Caco-2 (cell line): ENCODE measurements at regions not wholly inside any gene's neighbourhood (a gene's known extent, or its start where the extent isn't known, plus 50 kb on each side); places are given as distances from the start of the nearest gene placed in this dataset.
"Not testable (repeated sequence)": the region's sequence is repeated elsewhere in the genome, so short reads cannot be mapped to it uniquely, and the experiment has no call there.

Experiments used
- BruUV-seq: library from RNA; stranded (reverse); fragments of 400-500 nt; replicated peaks from 2 replicates; lab custom pipeline; 2021; lab: Mats Ljungman, UMichigan
- CTCF ChIA-PET: fragments of 300-600 bp; sonication (Branson Sonifier 250); formaldehyde crosslinking; loops from one replicate; lab custom pipeline; 2022; ENCODE audit warnings: antibody characterized with exemption; lab: Charles Lee
- POLR2A ChIA-PET: fragments of 300-600 bp; sonication (Branson Sonifier 250); formaldehyde crosslinking; loops from one replicate; lab custom pipeline; 2022; ENCODE audit warnings: antibody characterized with exemption; lab: Charles Lee
- DNase-seq, 2 experiments: peaks; one replicate each; pipeline versions ENCODE4 v3.0.0 to v3.0.0-alpha.2; 2020 to 2022
- H3K27me3 ChIP-seq: replicated peaks from 2 replicates; pipeline ENCODE4 v1.6.0; 2011; ENCODE audit warnings: low read length; ENCODE audit not compliant: control insufficient read depth, insufficient read depth
- H3K36me3 ChIP-seq: 2 replicates; pipeline ENCODE4 v1.5.1; 2011; ENCODE audit warnings: low read length; ENCODE audit not compliant: control insufficient read depth, insufficient read depth
- H3K4me1 ChIP-seq: fragments of 250-450 bp; sonication (Bioruptor Pico); 2 replicates; pipeline ENCODE4 v1.5.1; 2020; ENCODE audit warnings: mild to moderate bottlenecking
- H3K4me3 ChIP-seq: 2 replicates; pipeline ENCODE4 v1.5.1; 2011; ENCODE audit warnings: low read depth, mild to moderate bottlenecking, control low read depth, low read length
- H3K9me3 ChIP-seq: fragments of 250-450 bp; sonication (Bioruptor Pico); 2 replicates; pipeline ENCODE4 v1.5.1; 2020; ENCODE audit warnings: mild to moderate bottlenecking, moderate library complexity
- H3K27ac Mint-ChIP-seq: one replicate; pipeline ENCODE4 v1.8.0; 2022; ENCODE audit warnings: mixed read lengths; ENCODE audit not compliant: unreplicated experiment
- H3K27me3 Mint-ChIP-seq: one replicate; pipeline ENCODE4 v1.8.0; 2022; ENCODE audit warnings: mixed read lengths; ENCODE audit not compliant: insufficient read depth, unreplicated experiment
- H3K36me3 Mint-ChIP-seq: one replicate; pipeline ENCODE4 v1.8.0; 2022; ENCODE audit warnings: mild to moderate bottlenecking, mixed read lengths; ENCODE audit not compliant: insufficient read depth, unreplicated experiment
- H3K4me1 Mint-ChIP-seq: one replicate; pipeline ENCODE4 v1.8.0; 2022; ENCODE audit warnings: low read depth, mixed read lengths; ENCODE audit not compliant: unreplicated experiment
- H3K4me3 Mint-ChIP-seq: one replicate; pipeline ENCODE4 v1.8.0; 2022; ENCODE audit warnings: mild to moderate bottlenecking, moderate library complexity, mixed read lengths; ENCODE audit not compliant: unreplicated experiment
- H3K9me3 Mint-ChIP-seq: one replicate; pipeline ENCODE4 v1.8.0; 2022; ENCODE audit warnings: mixed read lengths; ENCODE audit not compliant: unreplicated experiment
- intact Hi-C: fragments of 100-400 bp; cut with micrococcal nuclease; formaldehyde crosslinking; loops from one replicate; pipeline ENCODE4 v1.10.0; 2022; ENCODE audit not compliant: unreplicated experiment
- TF ChIP-seq, protein P1 (sequence below), 2 experiments: fragments of 200-600 bp in 1 of 2; IDR thresholded peaks; 1 replicate in 1 of 2; 2 replicates in 1 of 2; pipeline versions ENCODE4 v1.5.1 to v1.8.0; 2011 to 2022; ENCODE audit warnings: antibody characterized with exemption in 1 of 2, control low read depth in 1 of 2, inconsistent platforms in 1 of 2, low read depth in 1 of 2, low read length in 1 of 2, mild to moderate bottlenecking in 1 of 2, moderate library complexity in 1 of 2; ENCODE audit not compliant: insufficient read depth in 1 of 2, severe bottlenecking in 1 of 2, unreplicated experiment in 1 of 2

DNA sequence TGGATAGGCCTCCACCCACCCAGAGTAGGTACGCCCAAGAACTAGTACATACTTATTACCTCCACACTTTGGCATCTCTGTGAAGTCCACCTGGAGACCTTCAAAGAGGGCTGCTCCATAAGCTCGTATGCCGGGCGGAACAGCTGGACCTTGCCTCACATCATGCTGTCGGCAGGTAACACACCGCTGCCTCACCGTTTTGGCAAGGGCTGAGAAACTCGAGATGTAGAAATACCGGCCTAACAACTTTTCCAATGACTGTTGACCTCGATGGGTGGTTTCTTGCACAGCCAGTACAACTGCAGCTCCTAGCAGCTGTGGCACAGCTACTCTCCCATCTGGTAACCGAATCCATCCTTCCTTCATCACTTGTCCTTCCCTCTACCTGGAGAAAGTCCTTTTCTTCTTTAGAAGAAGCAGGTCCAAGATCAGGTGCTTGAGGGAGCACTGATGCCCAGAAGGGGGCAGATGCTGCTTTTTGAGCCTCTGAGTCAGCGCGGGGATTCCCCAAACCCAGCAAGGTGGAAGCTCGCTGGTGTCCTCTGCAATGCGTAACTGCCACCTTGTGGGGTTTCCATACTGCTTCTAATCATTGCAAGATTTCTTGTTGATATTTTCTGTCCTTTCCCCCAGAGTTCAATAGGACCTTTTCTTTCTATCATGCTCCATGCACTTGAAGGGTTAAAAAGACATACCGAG, 301.9 kb upstream of the FRG2C start:
- H3K36me3 ChIP-seq, H3K36me3 Mint-ChIP-seq, POLR2A ChIA-PET, H3K9me3 ChIP-seq, H3K4me1 ChIP-seq, BruUV-seq, H3K27me3 Mint-ChIP-seq, H3K27ac Mint-ChIP-seq, H3K27me3 ChIP-seq, H3K4me3 Mint-ChIP-seq, H3K4me1 Mint-ChIP-seq, CTCF ChIA-PET, H3K4me3 ChIP-seq, H3K9me3 Mint-ChIP-seq: not testable (repeated sequence)
- intact Hi-C loops, result loop anchor here (1.0 kb wide), 1 partner anchor 68 kb away; no protein-coding TSS in a partner anchor
- DNase-seq, result peak in 1 of 2 experiments; percentile 19

DNA sequence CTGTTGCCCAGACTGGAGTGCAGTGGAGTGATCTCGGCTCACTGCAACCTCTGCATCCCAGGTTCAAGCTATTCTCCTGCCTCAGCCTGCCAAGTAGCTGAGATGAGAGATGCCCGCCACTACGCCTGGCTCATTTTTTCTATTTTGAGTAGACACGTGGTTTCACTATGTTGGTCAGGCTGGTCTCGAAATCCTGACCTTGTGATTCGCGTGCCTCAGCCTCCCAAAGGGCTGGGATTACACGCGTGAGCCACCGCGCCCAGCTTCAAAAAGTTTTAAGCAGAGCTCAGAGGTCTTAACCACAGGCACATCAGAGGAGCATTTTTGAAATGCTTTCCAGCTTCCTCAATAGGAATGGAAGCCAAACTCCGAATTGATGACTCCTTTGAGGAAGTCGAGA, 291.2 kb upstream of the FRG2C start:
- H3K4me1 Mint-ChIP-seq, H3K4me3 ChIP-seq, H3K4me3 Mint-ChIP-seq, intact Hi-C loops, H3K27me3 Mint-ChIP-seq, DNase-seq, BruUV-seq, H3K9me3 Mint-ChIP-seq, CTCF ChIA-PET, H3K36me3 Mint-ChIP-seq, H3K27ac Mint-ChIP-seq, H3K4me1 ChIP-seq, H3K9me3 ChIP-seq, H3K36me3 ChIP-seq, POLR2A ChIA-PET, H3K27me3 ChIP-seq: not testable (repeated sequence)

DNA sequence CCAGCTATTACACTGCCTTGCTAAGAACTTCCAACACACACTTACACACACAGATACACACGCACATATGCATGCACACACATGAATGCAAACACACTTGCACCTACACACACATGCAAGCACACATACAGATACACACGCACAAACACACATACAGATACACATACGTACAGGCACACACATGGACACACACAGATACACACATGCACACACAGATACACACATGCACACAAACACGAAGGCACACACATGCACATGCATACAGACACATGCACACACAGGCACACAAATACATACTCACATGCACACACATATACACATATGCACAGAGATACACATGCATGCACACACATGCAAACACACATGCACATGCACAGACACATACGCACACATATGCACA, 284.3 kb upstream of the FRG2C start:
- H3K4me3 ChIP-seq, H3K4me3 Mint-ChIP-seq, H3K27me3 Mint-ChIP-seq, DNase-seq, H3K9me3 ChIP-seq, H3K4me1 Mint-ChIP-seq, H3K27ac Mint-ChIP-seq, POLR2A ChIA-PET, H3K36me3 ChIP-seq, BruUV-seq, H3K36me3 Mint-ChIP-seq, H3K27me3 ChIP-seq, intact Hi-C loops, H3K4me1 ChIP-seq, CTCF ChIA-PET: not testable (repeated sequence)
- H3K9me3 Mint-ChIP-seq, result peaks cover 27% of the 10 kb centered on the region

DNA sequence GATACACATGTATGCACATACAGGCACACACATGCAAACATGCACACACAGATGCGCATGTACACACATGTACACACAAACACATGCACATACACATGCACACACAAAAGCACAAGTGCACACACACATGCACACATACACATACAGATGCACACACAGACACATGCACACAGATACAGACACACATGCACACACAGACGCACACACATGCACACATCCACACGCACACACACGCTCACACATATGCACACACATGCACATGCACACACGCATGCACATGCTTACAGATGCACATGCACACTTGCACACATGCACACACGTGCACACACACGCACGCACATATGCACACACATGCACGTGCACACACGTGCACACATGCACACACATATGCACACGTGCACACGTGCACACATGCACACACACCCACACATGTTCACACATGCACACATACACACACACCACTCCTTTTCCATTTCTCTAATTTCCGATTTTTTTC, 283.8 kb upstream of the FRG2C start:
- Mint-ChIP-seq H3K27ac (no peak overlapping the region), H3K9me3 (peaks cover 27% of the 10 kb centered on the region), H3K4me1 (no peaks in the 10 kb centered on the region), H3K4me3 (no peak overlapping the region), H3K36me3 (no peaks in the 10 kb centered on the region), H3K27me3 (no peaks in the 10 kb centered on the region)
- no peaks in the 10 kb centered on the region for H3K27me3 ChIP-seq
- H3K4me3 ChIP-seq, result no peak overlapping the region
- TF ChIP-seq, protein P1, sequence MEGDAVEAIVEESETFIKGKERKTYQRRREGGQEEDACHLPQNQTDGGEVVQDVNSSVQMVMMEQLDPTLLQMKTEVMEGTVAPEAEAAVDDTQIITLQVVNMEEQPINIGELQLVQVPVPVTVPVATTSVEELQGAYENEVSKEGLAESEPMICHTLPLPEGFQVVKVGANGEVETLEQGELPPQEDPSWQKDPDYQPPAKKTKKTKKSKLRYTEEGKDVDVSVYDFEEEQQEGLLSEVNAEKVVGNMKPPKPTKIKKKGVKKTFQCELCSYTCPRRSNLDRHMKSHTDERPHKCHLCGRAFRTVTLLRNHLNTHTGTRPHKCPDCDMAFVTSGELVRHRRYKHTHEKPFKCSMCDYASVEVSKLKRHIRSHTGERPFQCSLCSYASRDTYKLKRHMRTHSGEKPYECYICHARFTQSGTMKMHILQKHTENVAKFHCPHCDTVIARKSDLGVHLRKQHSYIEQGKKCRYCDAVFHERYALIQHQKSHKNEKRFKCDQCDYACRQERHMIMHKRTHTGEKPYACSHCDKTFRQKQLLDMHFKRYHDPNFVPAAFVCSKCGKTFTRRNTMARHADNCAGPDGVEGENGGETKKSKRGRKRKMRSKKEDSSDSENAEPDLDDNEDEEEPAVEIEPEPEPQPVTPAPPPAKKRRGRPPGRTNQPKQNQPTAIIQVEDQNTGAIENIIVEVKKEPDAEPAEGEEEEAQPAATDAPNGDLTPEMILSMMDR (IDR thresholded peaks at IDR 0.05; ENCODE audit: insufficient read depth in 1 of 2, low read depth in 1 of 2, low read length in 1 of 2, severe bottlenecking in 1 of 2, unreplicated experiment in 1 of 2), result no peak
- CTCF ChIA-PET, result no interaction called here
- no peaks in the 10 kb centered on the region for H3K4me1 ChIP-seq
- no TSS peak for BruUV-seq
- POLR2A ChIA-PET, result no interaction called here
- intact Hi-C loops, result no loop called here
- H3K36me3 ChIP-seq, result no peaks in the 10 kb centered on the region
- no peak for DNase-seq
- H3K9me3 ChIP-seq, result no peaks in the 10 kb centered on the region

DNA sequence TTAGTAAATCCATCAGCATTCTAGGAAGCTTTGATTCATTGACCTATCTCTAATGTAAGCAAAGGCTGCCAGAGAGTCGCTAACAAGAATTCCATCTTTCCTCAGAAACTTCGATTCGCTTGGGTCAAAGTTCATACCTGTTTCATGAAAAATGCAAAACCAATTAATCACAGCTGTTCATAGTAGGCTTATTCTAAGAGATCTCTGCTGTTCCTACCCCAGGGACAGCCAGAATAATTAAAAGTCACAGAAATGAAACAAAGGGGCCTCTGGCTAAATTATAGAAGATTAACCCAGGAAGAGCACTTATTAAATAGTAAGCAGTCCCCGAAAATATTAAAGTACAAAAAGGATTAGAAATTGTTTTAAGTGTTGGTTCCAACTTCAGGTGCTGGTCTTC, 280.1 kb upstream of the FRG2C start:
- peaks cover 17% of the 10 kb centered on the region for H3K9me3 Mint-ChIP-seq

DNA sequence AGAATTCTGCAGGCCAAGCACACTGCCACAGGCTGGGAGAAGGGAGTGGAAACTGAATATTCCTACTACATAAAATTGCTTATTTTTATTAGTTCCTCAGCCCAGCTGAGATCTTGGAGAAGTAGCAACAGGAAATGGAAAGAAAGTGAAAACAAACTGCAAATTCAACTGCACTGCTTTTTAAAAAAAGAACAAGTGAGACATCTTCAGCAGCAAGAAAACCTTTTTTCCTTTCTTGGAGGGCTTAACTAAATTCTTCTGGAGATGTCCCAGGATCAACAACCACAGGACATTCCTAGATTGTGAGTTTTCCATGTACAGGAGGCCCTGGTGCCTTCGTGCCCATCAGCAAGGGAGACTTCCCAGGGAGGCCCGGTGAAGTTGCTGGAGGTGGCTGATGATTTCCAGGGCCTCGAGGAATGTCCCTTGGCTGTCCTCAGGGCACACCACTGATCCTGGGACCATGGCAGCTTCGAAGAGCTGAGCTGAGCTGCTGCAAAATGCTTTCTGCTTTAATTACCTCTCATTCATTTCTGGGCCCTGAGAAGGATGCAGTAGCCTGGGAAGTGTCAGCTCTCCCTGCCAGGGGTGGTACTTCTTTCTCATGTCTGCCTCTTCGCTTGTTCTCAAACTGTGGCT, 275.5 kb upstream of the FRG2C start:
- H3K9me3 Mint-ChIP-seq, BruUV-seq, H3K27me3 Mint-ChIP-seq, H3K4me3 ChIP-seq, H3K27me3 ChIP-seq, H3K9me3 ChIP-seq, H3K27ac Mint-ChIP-seq, H3K36me3 ChIP-seq, intact Hi-C loops, H3K4me1 Mint-ChIP-seq, H3K4me3 Mint-ChIP-seq, CTCF ChIA-PET, POLR2A ChIA-PET, DNase-seq, H3K36me3 Mint-ChIP-seq, H3K4me1 ChIP-seq: not testable (repeated sequence)

More for the DNA sequence above, 280.1 kb upstream of the FRG2C start:
- H3K4me1 ChIP-seq, intact Hi-C loops, H3K36me3 Mint-ChIP-seq, H3K27me3 Mint-ChIP-seq, H3K27ac Mint-ChIP-seq, H3K36me3 ChIP-seq, POLR2A ChIA-PET, DNase-seq, H3K4me3 Mint-ChIP-seq, CTCF ChIA-PET, H3K9me3 ChIP-seq, H3K27me3 ChIP-seq, H3K4me3 ChIP-seq, BruUV-seq, H3K4me1 Mint-ChIP-seq: not testable (repeated sequence)
